AG04450 (cell line): ENCODE measurements at regions not wholly inside any gene's neighbourhood (a gene's known extent, or its start where the extent isn't known, plus 50 kb on each side); places are given as distances from the start of the nearest gene placed in this dataset.

Experiments
- CTCF ChIA-PET: fragments of 300-600, 350-600 bp; formaldehyde crosslinking; extraction: SDS; loops from one replicate; lab custom pipeline; 2022; ENCODE audit warnings: antibody characterized with exemption, inconsistent platforms; lab: Charles Lee
- POLR2A ChIA-PET: fragments of 350-600 bp; formaldehyde crosslinking; extraction: SDS; loops from one replicate; lab custom pipeline; 2021; ENCODE audit warnings: antibody characterized with exemption, inconsistent platforms; lab: Yijun Ruan, JAX
- DNase-seq: peaks from one replicate; pipeline ENCODE4 v3.0.0-alpha.2; 2011; ENCODE audit warnings: low read depth, low spot score
- H3K27ac ChIP-seq: one replicate; pipeline ENCODE4 v1.5.1; 2012; ENCODE audit warnings: low read depth, low read length, control low read depth
- H3K27me3 ChIP-seq: one replicate; pipeline ENCODE4 v1.6.0; 2012; ENCODE audit warnings: low read length; ENCODE audit not compliant: control insufficient read depth, insufficient read depth
- H3K4me3 ChIP-seq: 2 replicates; pipeline ENCODE4 v1.5.1; 2011; ENCODE audit warnings: mild to moderate bottlenecking, low read depth, low read length, control low read depth
- H3K9me3 ChIP-seq: 2 replicates; pipeline ENCODE4 v1.5.1; 2012; ENCODE audit warnings: low read length; ENCODE audit not compliant: control insufficient read depth, insufficient read depth
- TF ChIP-seq, protein P1 (sequence below): IDR thresholded peaks from 2 replicates; pipeline ENCODE4 v1.5.1; 2011; ENCODE audit warnings: low read depth, low read length, control low read depth, inconsistent platforms

DNA sequence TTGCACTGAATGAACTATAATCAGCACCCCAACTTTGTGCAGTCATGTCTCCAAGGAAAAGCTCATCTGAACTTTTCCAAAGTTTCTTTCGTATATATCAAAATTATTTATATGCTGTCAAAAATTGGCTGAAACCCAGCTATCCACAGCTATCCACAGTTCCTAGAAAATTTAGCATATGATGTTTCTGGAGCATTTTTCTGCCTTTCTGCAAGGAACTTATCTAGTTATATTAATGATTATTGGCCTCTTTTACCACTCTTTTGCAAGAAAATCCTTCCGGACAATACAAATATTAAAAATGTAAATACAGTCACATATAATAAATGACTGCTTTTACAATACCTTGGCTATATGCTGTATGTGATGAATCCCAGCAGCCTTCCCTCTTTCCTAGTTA, 270.2 kb downstream of the TMEM167A start:
- ChIA-PET POLR2A (no interaction called here), CTCF (no interaction called here)
- Histone ChIP-seq H3K27me3 (no peaks in the 10 kb centered on the region), H3K27ac (no peak overlapping the region), H3K9me3 (no peaks in the 10 kb centered on the region), H3K4me3 (no peak overlapping the region)
- no peak for DNase-seq
- TF ChIP-seq, protein P1, sequence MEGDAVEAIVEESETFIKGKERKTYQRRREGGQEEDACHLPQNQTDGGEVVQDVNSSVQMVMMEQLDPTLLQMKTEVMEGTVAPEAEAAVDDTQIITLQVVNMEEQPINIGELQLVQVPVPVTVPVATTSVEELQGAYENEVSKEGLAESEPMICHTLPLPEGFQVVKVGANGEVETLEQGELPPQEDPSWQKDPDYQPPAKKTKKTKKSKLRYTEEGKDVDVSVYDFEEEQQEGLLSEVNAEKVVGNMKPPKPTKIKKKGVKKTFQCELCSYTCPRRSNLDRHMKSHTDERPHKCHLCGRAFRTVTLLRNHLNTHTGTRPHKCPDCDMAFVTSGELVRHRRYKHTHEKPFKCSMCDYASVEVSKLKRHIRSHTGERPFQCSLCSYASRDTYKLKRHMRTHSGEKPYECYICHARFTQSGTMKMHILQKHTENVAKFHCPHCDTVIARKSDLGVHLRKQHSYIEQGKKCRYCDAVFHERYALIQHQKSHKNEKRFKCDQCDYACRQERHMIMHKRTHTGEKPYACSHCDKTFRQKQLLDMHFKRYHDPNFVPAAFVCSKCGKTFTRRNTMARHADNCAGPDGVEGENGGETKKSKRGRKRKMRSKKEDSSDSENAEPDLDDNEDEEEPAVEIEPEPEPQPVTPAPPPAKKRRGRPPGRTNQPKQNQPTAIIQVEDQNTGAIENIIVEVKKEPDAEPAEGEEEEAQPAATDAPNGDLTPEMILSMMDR = no peak

DNA sequence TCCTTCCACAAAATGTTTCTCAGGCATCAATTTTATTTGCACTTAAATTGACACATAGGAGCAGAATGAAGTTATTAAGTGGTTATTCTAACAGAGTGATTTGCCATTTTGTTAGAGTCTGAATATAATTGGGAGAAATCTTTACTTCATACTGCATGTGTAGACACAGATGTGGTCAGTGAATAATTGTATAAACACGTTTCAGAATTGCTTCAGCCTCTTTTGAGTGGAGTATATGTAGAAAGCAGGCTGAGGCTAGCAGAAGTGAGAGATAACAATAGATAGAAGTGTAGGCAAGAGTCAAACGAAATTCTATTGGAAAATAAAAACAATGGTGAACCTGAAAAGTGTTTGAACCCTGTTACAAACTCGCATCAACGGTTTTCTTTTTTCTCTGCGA, 270.7 kb downstream of the TMEM167A start:
- CTCF ChIA-PET = no interaction called here
- DNase-seq = no peak
- TF ChIP-seq, protein P1 = no peak
- Histone ChIP-seq H3K27me3 (no peaks in the 10 kb centered on the region), H3K27ac (no peak overlapping the region), H3K4me3 (no peak overlapping the region), H3K9me3 (no peaks in the 10 kb centered on the region)
- POLR2A ChIA-PET = no interaction called here

- no peak for DNase-seq
- Histone ChIP-seq H3K4me3 (no peak overlapping the region), H3K27ac (no peak overlapping the region), H3K27me3 (no peaks in the 10 kb centered on the region), H3K9me3 (no peaks in the 10 kb centered on the region)
- TF ChIP-seq, protein P1 = no peak
- ChIA-PET CTCF (no interaction called here), POLR2A (no interaction called here)
These were observed 273.0 kb downstream of the TMEM167A start for GRCh38 chr5:82804155-82804690.

DNA sequence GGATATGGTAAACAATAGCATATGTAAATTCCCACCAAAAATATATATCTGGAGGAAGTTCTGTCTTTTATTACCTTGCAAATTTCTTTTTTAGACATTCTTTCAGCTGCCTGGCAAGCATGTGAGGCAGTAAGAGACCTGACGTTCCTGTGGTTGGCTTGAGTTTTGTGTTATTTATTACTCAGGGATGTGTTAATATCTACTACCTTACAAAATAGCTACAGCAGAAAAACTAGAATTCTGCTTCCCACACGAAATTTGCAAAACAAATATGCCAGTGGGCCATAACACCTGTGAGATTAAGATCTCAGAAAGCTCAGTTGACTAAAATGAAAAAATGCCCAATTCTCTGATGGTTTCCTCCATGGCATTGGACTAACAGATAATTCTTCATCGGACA, 274.2 kb downstream of the TMEM167A start:
- ChIA-PET POLR2A (no interaction called here), CTCF (no interaction called here)

DNA sequence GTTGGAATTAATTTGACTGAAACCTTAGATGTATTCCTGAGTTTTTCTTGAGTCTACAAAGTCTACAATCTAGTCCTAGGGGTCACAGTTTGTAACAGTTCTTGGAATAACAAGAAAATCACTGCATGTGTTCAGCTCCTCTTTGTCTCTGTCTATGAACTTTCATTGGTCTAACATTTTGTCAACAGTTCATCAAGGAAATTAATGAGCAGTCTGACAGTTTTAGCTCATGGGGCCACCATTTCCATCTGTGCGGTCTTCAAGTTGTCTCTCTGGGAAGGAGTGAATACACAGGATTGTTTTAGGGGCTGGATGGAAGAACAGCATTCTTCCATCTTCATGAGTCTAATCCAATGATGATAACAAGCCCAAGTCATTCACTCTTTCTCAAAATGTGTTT, 276.4 kb downstream of the TMEM167A start:
- POLR2A ChIA-PET = no interaction called here
- DNase-seq = no peak
- H3K4me3 ChIP-seq = no peak overlapping the region
- H3K27ac ChIP-seq = no peak overlapping the region
- H3K27me3 ChIP-seq = no peaks in the 10 kb centered on the region
- TF ChIP-seq, protein P1 = no peak
- CTCF ChIA-PET = interaction anchor here (0.6 kb wide), 1 partner anchor 1132 kb away, joined by 3 read pairs; no protein-coding TSS in a partner anchor
- no peaks in the 10 kb centered on the region for H3K9me3 ChIP-seq

More for the DNA sequence above, 274.2 kb downstream of the TMEM167A start:
- H3K27ac ChIP-seq = no peak overlapping the region
- TF ChIP-seq, protein P1 = no peak
- H3K9me3 ChIP-seq = no peaks in the 10 kb centered on the region
- DNase-seq = no peak
- no peak overlapping the region for H3K4me3 ChIP-seq
- no peaks in the 10 kb centered on the region for H3K27me3 ChIP-seq
